Rectal smooth muscle tissue (tissue), 1 donor: ENCODE measurements at regions not wholly inside any gene's neighbourhood (a gene's known extent, or its start where the extent isn't known, plus 50 kb on each side); places are given as distances from the start of the nearest gene placed in this dataset.
"Not testable (repeated sequence)": the region's sequence is repeated elsewhere in the genome, so short reads cannot be mapped to it uniquely, and the experiment has no call there.

ENCODE experiments used
- H3K27ac ChIP-seq: one replicate; pipeline ENCODE4 v1.7.0; 2013; ENCODE audit warnings: low read depth, low read length, inconsistent platforms
- H3K27me3 ChIP-seq: one replicate; pipeline ENCODE4 v1.7.0; 2013; ENCODE audit warnings: low read length; ENCODE audit not compliant: control insufficient read depth, insufficient read depth
- H3K36me3 ChIP-seq: one replicate; pipeline ENCODE4 v1.7.0; 2013; ENCODE audit warnings: low read length; ENCODE audit not compliant: control insufficient read depth, insufficient read depth
- H3K4me1 ChIP-seq: one replicate; pipeline ENCODE4 v1.7.0; 2013; ENCODE audit warnings: low read length; ENCODE audit not compliant: control insufficient read depth, insufficient read depth
- H3K4me3 ChIP-seq: one replicate; pipeline ENCODE4 v1.7.0; 2013; ENCODE audit warnings: low read length
- H3K9ac ChIP-seq: one replicate; pipeline ENCODE4 v1.7.0; 2013; ENCODE audit warnings: low read length

- Histone ChIP-seq H3K4me3 (no peak overlapping the region), H3K4me1 (no peaks in the 10 kb centered on the region), H3K27ac (no peak overlapping the region), H3K9ac (no peak overlapping the region), H3K27me3 (no peaks in the 10 kb centered on the region), H3K36me3 (no peaks in the 10 kb centered on the region)
Observed at GRCh38 chr1:199619223-199619622, 408.3 kb upstream of the NR5A2 start.

GRCh38 chr1:199626228-199626627 lies 401.3 kb upstream of the NR5A2 start:
- H3K36me3 ChIP-seq, H3K4me1 ChIP-seq, H3K27me3 ChIP-seq, H3K9ac ChIP-seq, H3K4me3 ChIP-seq, H3K27ac ChIP-seq: not testable (repeated sequence)

GRCh38 chr1:199629624-199630023 lies 397.9 kb upstream of the NR5A2 start:
- Histone ChIP-seq H3K27me3 (no peaks in the 10 kb centered on the region), H3K4me1 (no peaks in the 10 kb centered on the region), H3K9ac (no peak overlapping the region)

GRCh38 chr1:199639453-199639852 lies 388.1 kb upstream of the NR5A2 start:
- no peak overlapping the region for H3K9ac ChIP-seq
- H3K4me3 ChIP-seq, result no peak overlapping the region
- no peaks in the 10 kb centered on the region for H3K4me1 ChIP-seq

More at GRCh38 chr1:199629624-199630023, 397.9 kb upstream of the NR5A2 start:
- H3K36me3 ChIP-seq, result no peaks in the 10 kb centered on the region
- H3K4me3 ChIP-seq, result no peak overlapping the region
- no peak overlapping the region for H3K27ac ChIP-seq

GRCh38 chr1:199641531-199641930 lies 386.0 kb upstream of the NR5A2 start:
- no peak overlapping the region for H3K4me3 ChIP-seq

More at GRCh38 chr1:199639453-199639852, 388.1 kb upstream of the NR5A2 start:
- no peak overlapping the region for H3K27ac ChIP-seq
- no peaks in the 10 kb centered on the region for H3K36me3 ChIP-seq
- H3K27me3 ChIP-seq, result no peaks in the 10 kb centered on the region

GRCh38 chr1:199644912-199645311 lies 382.6 kb upstream of the NR5A2 start:
- Histone ChIP-seq H3K36me3 (no peaks in the 10 kb centered on the region), H3K4me1 (no peaks in the 10 kb centered on the region), H3K27ac (no peak overlapping the region), H3K4me3 (no peak overlapping the region), H3K27me3 (no peaks in the 10 kb centered on the region), H3K9ac (no peak overlapping the region)

More at GRCh38 chr1:199641531-199641930, 386.0 kb upstream of the NR5A2 start:
- no peak overlapping the region for H3K27ac ChIP-seq
- no peak overlapping the region for H3K9ac ChIP-seq
- no peaks in the 10 kb centered on the region for H3K36me3 ChIP-seq
- no peaks in the 10 kb centered on the region for H3K27me3 ChIP-seq
- no peaks in the 10 kb centered on the region for H3K4me1 ChIP-seq

GRCh38 chr1:199646761-199647160 lies 380.7 kb upstream of the NR5A2 start:
- no peaks in the 10 kb centered on the region for H3K27me3 ChIP-seq
- no peaks in the 10 kb centered on the region for H3K36me3 ChIP-seq

GRCh38 chr1:199657449-199657848 lies 370.1 kb upstream of the NR5A2 start:
- no peaks in the 10 kb centered on the region for H3K4me1 ChIP-seq

More at GRCh38 chr1:199646761-199647160, 380.7 kb upstream of the NR5A2 start:
- no peak overlapping the region for H3K9ac ChIP-seq
- no peak overlapping the region for H3K27ac ChIP-seq
- H3K4me1 ChIP-seq, result no peaks in the 10 kb centered on the region
- no peak overlapping the region for H3K4me3 ChIP-seq

GRCh38 chr1:199660071-199660470 lies 367.4 kb upstream of the NR5A2 start:
- Histone ChIP-seq H3K4me3 (no peak overlapping the region), H3K4me1 (no peaks in the 10 kb centered on the region), H3K9ac (no peak overlapping the region), H3K27ac (no peak overlapping the region), H3K27me3 (no peaks in the 10 kb centered on the region), H3K36me3 (no peaks in the 10 kb centered on the region)

More at GRCh38 chr1:199657449-199657848, 370.1 kb upstream of the NR5A2 start:
- Histone ChIP-seq H3K4me3 (no peak overlapping the region), H3K27ac (no peak overlapping the region), H3K9ac (no peak overlapping the region), H3K27me3 (no peaks in the 10 kb centered on the region), H3K36me3 (no peaks in the 10 kb centered on the region)

GRCh38 chr1:199665371-199665770 lies 362.1 kb upstream of the NR5A2 start:
- H3K9ac ChIP-seq, result no peak overlapping the region
- no peaks in the 10 kb centered on the region for H3K36me3 ChIP-seq
- no peak overlapping the region for H3K27ac ChIP-seq
- H3K4me1 ChIP-seq, result no peaks in the 10 kb centered on the region
- no peaks in the 10 kb centered on the region for H3K27me3 ChIP-seq
- H3K4me3 ChIP-seq, result no peak overlapping the region

- no peak overlapping the region for H3K27ac ChIP-seq
Observed at GRCh38 chr1:199667089-199667488, 360.4 kb upstream of the NR5A2 start.

GRCh38 chr1:199669916-199670315 lies 357.6 kb upstream of the NR5A2 start:
- Histone ChIP-seq H3K9ac (no peak overlapping the region), H3K4me3 (no peak overlapping the region), H3K36me3 (no peaks in the 10 kb centered on the region), H3K27me3 (no peaks in the 10 kb centered on the region), H3K27ac (no peak overlapping the region), H3K4me1 (no peaks in the 10 kb centered on the region)

More at GRCh38 chr1:199667089-199667488, 360.4 kb upstream of the NR5A2 start:
- Histone ChIP-seq H3K9ac (no peak overlapping the region), H3K36me3 (no peaks in the 10 kb centered on the region), H3K4me3 (no peak overlapping the region), H3K27me3 (no peaks in the 10 kb centered on the region), H3K4me1 (no peaks in the 10 kb centered on the region)

- Histone ChIP-seq H3K9ac (no peak overlapping the region), H3K27me3 (no peaks in the 10 kb centered on the region), H3K4me1 (no peaks in the 10 kb centered on the region), H3K27ac (no peak overlapping the region), H3K4me3 (no peak overlapping the region), H3K36me3 (no peaks in the 10 kb centered on the region)
Observed at GRCh38 chr1:199671684-199672083, 355.8 kb upstream of the NR5A2 start.
